Sigmoid colon (tissue), 3 donors: ENCODE measurements at regions not wholly inside any gene's neighbourhood (a gene's known extent, or its start where the extent isn't known, plus 50 kb on each side); places are given as distances from the start of the nearest gene placed in this dataset.

Experiments
- POLR2A ChIP-seq, 2 donors: fragments of 450-650 bp; IDR thresholded peaks; one replicate each; pipeline ENCODE4 v1.6.1; 2016; ENCODE audit warnings: antibody characterized with exemption in 2 of 2, mild to moderate bottlenecking in 2 of 2, moderate library complexity in 2 of 2
- TF ChIP-seq, protein P1 (sequence below), 4 experiments: fragments of 450-650 bp in 3 of 4; fragments of 200-600 bp in 1 of 4; IDR thresholded peaks; one replicate each; pipeline ENCODE4 v1.5.1; 2016 to 2019; ENCODE audit warnings: antibody characterized with exemption in 4 of 4, mild to moderate bottlenecking in 3 of 4, moderate library complexity in 2 of 4

GRCh38 chr5:173451031-173451430 lies 122.8 kb upstream of the STC2 start:
- TF ChIP-seq, protein P1, sequence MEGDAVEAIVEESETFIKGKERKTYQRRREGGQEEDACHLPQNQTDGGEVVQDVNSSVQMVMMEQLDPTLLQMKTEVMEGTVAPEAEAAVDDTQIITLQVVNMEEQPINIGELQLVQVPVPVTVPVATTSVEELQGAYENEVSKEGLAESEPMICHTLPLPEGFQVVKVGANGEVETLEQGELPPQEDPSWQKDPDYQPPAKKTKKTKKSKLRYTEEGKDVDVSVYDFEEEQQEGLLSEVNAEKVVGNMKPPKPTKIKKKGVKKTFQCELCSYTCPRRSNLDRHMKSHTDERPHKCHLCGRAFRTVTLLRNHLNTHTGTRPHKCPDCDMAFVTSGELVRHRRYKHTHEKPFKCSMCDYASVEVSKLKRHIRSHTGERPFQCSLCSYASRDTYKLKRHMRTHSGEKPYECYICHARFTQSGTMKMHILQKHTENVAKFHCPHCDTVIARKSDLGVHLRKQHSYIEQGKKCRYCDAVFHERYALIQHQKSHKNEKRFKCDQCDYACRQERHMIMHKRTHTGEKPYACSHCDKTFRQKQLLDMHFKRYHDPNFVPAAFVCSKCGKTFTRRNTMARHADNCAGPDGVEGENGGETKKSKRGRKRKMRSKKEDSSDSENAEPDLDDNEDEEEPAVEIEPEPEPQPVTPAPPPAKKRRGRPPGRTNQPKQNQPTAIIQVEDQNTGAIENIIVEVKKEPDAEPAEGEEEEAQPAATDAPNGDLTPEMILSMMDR (IDR thresholded peaks at IDR 0.05): peak in 2 of 4 experiments; percentile 35 to 46
- TF ChIP-seq POLR2A (IDR thresholded peaks at IDR 0.05): no peak
